K562 (cell line): ENCODE measurements at regions not wholly inside any gene's neighbourhood (a gene's known extent, or its start where the extent isn't known, plus 50 kb on each side); places are given as distances from the start of the nearest gene placed in this dataset.

ENCODE experiments used
- ATAC-seq: fragments of 200-7000 bp; cut with Tn5 transposase; 3 replicates; pipeline ENCODE4 v1.9.1; 2020; ENCODE audit warnings: moderate library complexity
- BruUV-seq: library from RNA; stranded (reverse); fragments of 400-500 nt; replicated peaks from 2 replicates; lab custom pipeline; 2021; lab: Mats Ljungman, UMichigan
- CTCF ChIA-PET: fragments of 300-600 bp; formaldehyde crosslinking; extraction: SDS; loops from one replicate; lab custom pipeline; 2021; ENCODE audit warnings: low intra/inter-chr PET ratio; lab: Yijun Ruan, JAX
- POLR2A ChIA-PET: fragments of 300-600, 350-650 bp; sonication (Branson Sonifier 250); formaldehyde crosslinking; extraction: SDS; loops from one replicate; lab custom pipeline; 2021; ENCODE audit warnings: antibody characterized with exemption, inconsistent platforms; lab: Yijun Ruan, JAX
- DNase-seq, 4 experiments: peaks; one replicate each; pipeline versions ENCODE4 v3.0.0 to v3.0.0-alpha.2; 2011 to 2018; ENCODE audit warnings: low spot score in 3 of 4, mixed read lengths in 3 of 4; ENCODE audit errors: extremely low read depth in 1 of 4
- FAIRE-seq: peaks from 2 replicates; lab custom pipeline; 2011; peaks lifted over from hg19 to GRCh38; lab: Jason Lieb, UNC
- H2AFZ ChIP-seq: 2 replicates; pipeline ENCODE4 v1.6.0; 2011; ENCODE audit warnings: low read depth, low read length, control low read depth, inconsistent platforms
- H3K27ac ChIP-seq: fragments of 200-600 bp; 3 replicates; pipeline ENCODE4 v1.8.0; 2011; ENCODE audit warnings: low read depth, mild to moderate bottlenecking, control low read depth, inconsistent platforms, low read length, moderate library complexity, mixed read lengths; ENCODE audit errors: extremely low read depth
- H3K27me3 ChIP-seq, 2 experiments: fragments of 300-600 bp in 1 of 2; 2 replicates in 1 of 2; 3 replicates in 1 of 2; pipeline versions ENCODE4 v1.6.0 to v1.8.0; 2011; ENCODE audit warnings: inconsistent platforms in 2 of 2, low read length in 2 of 2, mild to moderate bottlenecking in 1 of 2, mixed read lengths in 1 of 2, moderate library complexity in 1 of 2; ENCODE audit not compliant: control insufficient read depth in 2 of 2, insufficient read depth in 2 of 2
- H3K36me3 ChIP-seq: fragments of 300-600 bp; 3 replicates; pipeline ENCODE4 v1.8.0; 2011; ENCODE audit warnings: mild to moderate bottlenecking, low read length, inconsistent platforms; ENCODE audit not compliant: control insufficient read depth, insufficient read depth
- H3K4me1 ChIP-seq, 2 experiments: fragments of 200-600 bp in 1 of 2; replicated peaks in 1 of 2; 2 replicates in 1 of 2; 3 replicates in 1 of 2; pipeline versions ENCODE4 v1.5.1 to v1.8.0; 2011; ENCODE audit warnings: inconsistent platforms in 2 of 2, low read length in 2 of 2, mild to moderate bottlenecking in 1 of 2, mixed read lengths in 1 of 2, moderate library complexity in 1 of 2; ENCODE audit not compliant: control insufficient read depth in 2 of 2, insufficient read depth in 2 of 2
- H3K4me2 ChIP-seq: 2 replicates; pipeline ENCODE4 v1.6.1; 2011; ENCODE audit warnings: low read length, control low read depth, inconsistent platforms, mixed read lengths; ENCODE audit not compliant: insufficient read depth
- H3K4me3 ChIP-seq: fragments of 200-600 bp; sonication (generic), shearing (Covaris generic); 2 replicates; pipeline ENCODE4 v1.5.1; 2016; ENCODE audit warnings: control low read depth, inconsistent platforms
- H3K79me2 ChIP-seq: fragments of 200-600 bp; 3 replicates; pipeline ENCODE4 v1.8.0; 2011; ENCODE audit warnings: low read length, inconsistent platforms; ENCODE audit not compliant: control insufficient read depth, insufficient read depth
- H3K9ac ChIP-seq, 2 experiments: 2 replicates each; pipeline versions ENCODE4 v1.6.0 to v1.6.1; 2011; ENCODE audit warnings: low read depth in 2 of 2, low read length in 2 of 2, control low read depth in 1 of 2, inconsistent platforms in 1 of 2, mild to moderate bottlenecking in 1 of 2, mixed read lengths in 1 of 2; ENCODE audit not compliant: insufficient read depth in 1 of 2
- H3K9me1 ChIP-seq: one replicate; pipeline ENCODE4 v1.6.0; 2011; ENCODE audit warnings: inconsistent platforms, mild to moderate bottlenecking, low read length, moderate library complexity; ENCODE audit not compliant: control insufficient read depth, insufficient read depth
- H3K9me3 ChIP-seq: replicated peaks from 2 replicates; pipeline ENCODE4 v1.5.1; 2011; ENCODE audit warnings: low read depth, low read length, inconsistent platforms; ENCODE audit not compliant: control insufficient read depth, insufficient read depth
- H4K20me1 ChIP-seq: replicated peaks from 2 replicates; pipeline ENCODE4 v1.6.1; 2011; ENCODE audit warnings: low read length, inconsistent platforms, mixed read lengths; ENCODE audit not compliant: control insufficient read depth, insufficient read depth
- NRF1 ChIP-seq, 2 experiments: fragments of 450-650 bp; IDR thresholded peaks in 1 of 2; conservative IDR thresholded peaks in 1 of 2; 2 replicates each; pipeline ENCODE4 v1.6.1; 2014; ENCODE audit warnings: mild to moderate bottlenecking in 2 of 2
- STAG1 ChIP-seq: sonication (generic); formaldehyde crosslinking; IDR thresholded peaks from 2 replicates; pipeline ENCODE4 v1.5.0; 2020; ENCODE audit warnings: missing genetic modification reagents, borderline replicate concordance
- XRCC4 ChIP-seq: IDR thresholded peaks from one replicate; pipeline ENCODE4 v1.6.1; 2011; ENCODE audit not compliant: insufficient read depth, insufficient read length; ENCODE audit errors: extremely low read depth
- WGBS: fragments of 100-300 bp; shearing (Covaris generic); methylation state at CpG from one replicate; pipeline ENCODE4 v1.1.6; 2016; ENCODE audit warnings: low coverage, mixed read lengths; ENCODE audit not compliant: insufficient coverage; ENCODE audit errors: missing lambda C conversion rate; 5-methylcytosine and 5-hydroxymethylcytosine counted together
- in situ Hi-C: fragments of 300-500 bp; cut with MboI; formaldehyde crosslinking; loops from 4 replicates; pipeline ENCODE4 v1.15.0; 2018; ENCODE audit warnings: inconsistent platforms, mixed read lengths
- intact Hi-C: fragments of 100-400 bp; cut with micrococcal nuclease; formaldehyde crosslinking; loops from 2 replicates; pipeline ENCODE4 v1.14.2; 2022
- TF ChIP-seq, protein P1 (sequence below): fragments of 250-450 bp; sonication (Bioruptor Pico); IDR thresholded peaks from 2 replicates; pipeline ENCODE4 v1.4.0; 2020
- TF ChIP-seq, protein P2 (sequence below): sonication (generic); formaldehyde crosslinking; IDR thresholded peaks from 2 replicates; pipeline ENCODE4 v1.8.0; 2022; ENCODE audit warnings: missing genetic modification reagents, mild to moderate bottlenecking, borderline replicate concordance

DNA sequence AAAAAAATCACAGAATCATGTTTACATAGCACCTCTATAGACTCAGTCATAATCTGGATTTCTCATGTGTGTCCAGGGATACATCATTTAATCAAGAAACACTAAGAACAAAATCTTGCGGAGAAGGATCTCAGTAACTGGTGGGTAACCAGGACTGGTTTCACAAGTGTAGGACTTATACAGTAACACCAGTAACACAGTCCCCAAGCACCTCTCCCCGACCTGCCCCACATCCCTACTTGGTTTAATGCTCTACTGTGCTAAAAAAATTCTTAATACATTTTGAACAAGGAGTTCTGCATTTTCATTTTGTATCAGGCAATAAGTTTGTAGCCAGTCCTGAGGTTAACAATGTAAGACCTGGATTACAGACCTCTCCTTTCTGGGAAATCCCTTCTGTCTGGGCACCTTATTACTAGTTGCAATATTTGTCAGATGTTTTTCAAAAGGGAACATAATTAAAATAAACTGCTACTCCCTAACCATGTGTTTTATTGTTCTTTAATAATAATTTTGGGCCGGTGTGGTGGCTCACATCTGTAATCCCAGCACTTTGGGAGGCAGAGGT, 57.6 kb upstream of the BBX start:
- no peak overlapping the region for H3K4me2 ChIP-seq
- FAIRE-seq: no peak
- no peaks in the 10 kb centered on the region for H3K9me1 ChIP-seq
- no peak overlapping the region for H3K9ac ChIP-seq
- H2AFZ ChIP-seq: no peak overlapping the region
- DNase-seq: no peak
- intact Hi-C loops: no loop called here
- WGBS: 30% methylated on average over 1 of the region's 3 CpGs
- TF ChIP-seq, protein P1, sequence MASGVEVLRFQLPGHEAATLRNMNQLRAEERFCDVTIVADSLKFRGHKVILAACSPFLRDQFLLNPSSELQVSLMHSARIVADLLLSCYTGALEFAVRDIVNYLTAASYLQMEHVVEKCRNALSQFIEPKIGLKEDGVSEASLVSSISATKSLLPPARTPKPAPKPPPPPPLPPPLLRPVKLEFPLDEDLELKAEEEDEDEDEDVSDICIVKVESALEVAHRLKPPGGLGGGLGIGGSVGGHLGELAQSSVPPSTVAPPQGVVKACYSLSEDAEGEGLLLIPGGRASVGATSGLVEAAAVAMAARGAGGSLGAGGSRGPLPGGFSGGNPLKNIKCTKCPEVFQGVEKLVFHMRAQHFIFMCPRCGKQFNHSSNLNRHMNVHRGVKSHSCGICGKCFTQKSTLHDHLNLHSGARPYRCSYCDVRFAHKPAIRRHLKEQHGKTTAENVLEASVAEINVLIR (CRISPR knock-in tag): no peak
- TF ChIP-seq XRCC4: no peak
- TF ChIP-seq, protein P2, sequence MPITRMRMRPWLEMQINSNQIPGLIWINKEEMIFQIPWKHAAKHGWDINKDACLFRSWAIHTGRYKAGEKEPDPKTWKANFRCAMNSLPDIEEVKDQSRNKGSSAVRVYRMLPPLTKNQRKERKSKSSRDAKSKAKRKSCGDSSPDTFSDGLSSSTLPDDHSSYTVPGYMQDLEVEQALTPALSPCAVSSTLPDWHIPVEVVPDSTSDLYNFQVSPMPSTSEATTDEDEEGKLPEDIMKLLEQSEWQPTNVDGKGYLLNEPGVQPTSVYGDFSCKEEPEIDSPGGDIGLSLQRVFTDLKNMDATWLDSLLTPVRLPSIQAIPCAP: no peak
- no peak for TF ChIP-seq STAG1 (CRISPR knock-in tag)
- TF ChIP-seq NRF1 (conservative IDR thresholded peaks at IDR 0.05 in 1 of 2, IDR thresholded peaks at IDR 0.05 in 1 of 2): no peak
- TF ChIP-seq, all 486 proteins: peak for 0
- no peaks in the 10 kb centered on the region for H3K79me2 ChIP-seq
- H4K20me1 ChIP-seq: no peaks in the 10 kb centered on the region
- no peaks in the 10 kb centered on the region for H3K9me3 ChIP-seq
- H3K4me3 ChIP-seq: no peak overlapping the region
- in situ Hi-C loops: no loop called here
- BruUV-seq: no TSS peak
- ChIA-PET POLR2A (no interaction called here), CTCF (no interaction called here)
- H3K36me3 ChIP-seq: no peaks in the 10 kb centered on the region
- no peak for ATAC-seq
- no peaks in the 10 kb centered on the region for H3K27me3 ChIP-seq
- peaks cover 0 to 4% of the 10 kb centered on the region in 2 experiments; a peak in 1 of 5 replicates for H3K4me1 ChIP-seq
- H3K27ac ChIP-seq: no peak overlapping the region
